ENCODE measurements at regions not wholly inside any gene's neighbourhood (a gene's known extent, or its start where the extent isn't known, plus 50 kb on each side); places are given as distances from the start of the nearest gene placed in this dataset.

- Histone ChIP-seq H4K20me1 (no peaks in the 10 kb centered on the region), H3K9me3 (peaks cover 39% of the 10 kb centered on the region), H3K27ac (peak overlapping the region; percentile 86), H3K4me3 (peak overlapping the region; percentile 24), H3K27me3 (no peaks in the 10 kb centered on the region), H3K4me1 (peaks cover 77% of the 10 kb centered on the region), H3K36me3 (no peaks in the 10 kb centered on the region), H3K9ac (peak overlapping the region; percentile 67), H3K4me2 (peak overlapping the region; percentile 94)
- TF ChIP-seq Cebpa-rat (IDR thresholded peaks at IDR 0.05): no peak
Observed at GRCh38 chr14:104331871-104332605, 193.7 kb downstream of the KIF26A start.

GRCh38 chr14:104332634-104333270 lies 194.4 kb downstream of the KIF26A start:
- no peak for TF ChIP-seq Cebpa-rat (IDR thresholded peaks at IDR 0.05)
- H3K4me1 ChIP-seq: peaks cover 70% of the 10 kb centered on the region
- peak overlapping the region; percentile 67 for H3K9ac ChIP-seq
- peak overlapping the region; percentile 24 for H3K4me3 ChIP-seq
- peak overlapping the region; percentile 94 for H3K4me2 ChIP-seq
- H3K27me3 ChIP-seq: no peaks in the 10 kb centered on the region
- peaks cover 45% of the 10 kb centered on the region for H3K9me3 ChIP-seq
- H3K36me3 ChIP-seq: no peaks in the 10 kb centered on the region
- no peaks in the 10 kb centered on the region for H4K20me1 ChIP-seq
- peak overlapping the region; percentile 86 for H3K27ac ChIP-seq

GRCh38 chr14:104333646-104334423 lies 195.4 kb downstream of the KIF26A start:
- Histone ChIP-seq H3K4me1 (peaks cover 66% of the 10 kb centered on the region), H3K36me3 (no peaks in the 10 kb centered on the region), H3K4me3 (no peak overlapping the region), H3K27ac (peak overlapping the region; percentile 86), H3K9ac (peak overlapping the region; percentile 67; the same call in 1 of the 2 replicates), H4K20me1 (no peaks in the 10 kb centered on the region), H3K27me3 (no peaks in the 10 kb centered on the region), H3K4me2 (peak overlapping the region; percentile 94), H3K9me3 (peaks cover 49% of the 10 kb centered on the region)
- TF ChIP-seq Cebpa-rat (IDR thresholded peaks at IDR 0.05): no peak

GRCh38 chr14:104334424-104335161 lies 196.2 kb downstream of the KIF26A start:
- Histone ChIP-seq H3K27ac (peak overlapping the region; percentile 86; the same call in 1 of the 2 replicates), H3K27me3 (no peaks in the 10 kb centered on the region), H4K20me1 (no peaks in the 10 kb centered on the region), H3K9me3 (peaks cover 41% of the 10 kb centered on the region), H3K4me2 (peak overlapping the region; percentile 94), H3K4me3 (no peak overlapping the region), H3K36me3 (no peaks in the 10 kb centered on the region), H3K9ac (no peak overlapping the region), H3K4me1 (peaks cover 66% of the 10 kb centered on the region)
- TF ChIP-seq Cebpa-rat (IDR thresholded peaks at IDR 0.05): no peak

- Histone ChIP-seq H3K9ac (no peak overlapping the region), H3K4me2 (peak overlapping the region; percentile 94), H3K4me3 (no peak overlapping the region), H3K36me3 (no peaks in the 10 kb centered on the region), H4K20me1 (no peaks in the 10 kb centered on the region), H3K27ac (0 out of 2 replicates have a peak overlapping the region, but pooled peaks have one; percentile 86), H3K4me1 (peaks cover 63% of the 10 kb centered on the region), H3K27me3 (no peaks in the 10 kb centered on the region), H3K9me3 (peaks cover 35% of the 10 kb centered on the region)
- no peak for TF ChIP-seq Cebpa-rat (IDR thresholded peaks at IDR 0.05)
Observed at GRCh38 chr14:104335176-104335575, 196.8 kb downstream of the KIF26A start.

GRCh38 chr14:104335611-104336010 lies 197.2 kb downstream of the KIF26A start:
- no peak for TF ChIP-seq Cebpa-rat (IDR thresholded peaks at IDR 0.05)
- Histone ChIP-seq H3K27me3 (no peaks in the 10 kb centered on the region), H3K36me3 (no peaks in the 10 kb centered on the region), H3K27ac (peak overlapping the region; percentile 50), H3K4me2 (peak overlapping the region; percentile 94), H3K4me3 (no peak overlapping the region), H4K20me1 (no peaks in the 10 kb centered on the region), H3K9ac (no peak overlapping the region), H3K4me1 (peaks cover 58% of the 10 kb centered on the region), H3K9me3 (peaks cover 31% of the 10 kb centered on the region)

- Histone ChIP-seq H3K4me2 (no peak overlapping the region), H4K20me1 (no peaks in the 10 kb centered on the region), H3K36me3 (no peaks in the 10 kb centered on the region), H3K9ac (no peak overlapping the region), H3K4me1 (peaks cover 42% of the 10 kb centered on the region), H3K27ac (no peak overlapping the region), H3K27me3 (no peaks in the 10 kb centered on the region), H3K4me3 (no peak overlapping the region), H3K9me3 (peaks cover 16% of the 10 kb centered on the region)
- TF ChIP-seq Cebpa-rat (IDR thresholded peaks at IDR 0.05): no peak
Observed at GRCh38 chr14:104337351-104337750, 199.0 kb downstream of the KIF26A start.

- no peak for TF ChIP-seq Cebpa-rat (IDR thresholded peaks at IDR 0.05)
- H3K9ac ChIP-seq: no peak overlapping the region
- peaks cover 42% of the 10 kb centered on the region for H3K4me1 ChIP-seq
- no peaks in the 10 kb centered on the region for H4K20me1 ChIP-seq
- H3K4me2 ChIP-seq: no peak overlapping the region
- H3K27ac ChIP-seq: no peak overlapping the region
- H3K4me3 ChIP-seq: no peak overlapping the region
- no peaks in the 10 kb centered on the region for H3K36me3 ChIP-seq
- peaks cover 16% of the 10 kb centered on the region for H3K9me3 ChIP-seq
- no peaks in the 10 kb centered on the region for H3K27me3 ChIP-seq
Observed at GRCh38 chr14:104339361-104339760, 201.0 kb downstream of the KIF26A start.

GRCh38 chr14:104339829-104340228 lies 201.4 kb downstream of the KIF26A start:
- H3K4me1 ChIP-seq: peaks cover 42% of the 10 kb centered on the region
- TF ChIP-seq Cebpa-rat (IDR thresholded peaks at IDR 0.05): no peak
- no peak overlapping the region for H3K4me3 ChIP-seq
- H4K20me1 ChIP-seq: no peaks in the 10 kb centered on the region
- peaks cover 16% of the 10 kb centered on the region for H3K9me3 ChIP-seq
- H3K4me2 ChIP-seq: no peak overlapping the region
- no peaks in the 10 kb centered on the region for H3K27me3 ChIP-seq
- no peak overlapping the region for H3K9ac ChIP-seq
- H3K27ac ChIP-seq: no peak overlapping the region
- no peaks in the 10 kb centered on the region for H3K36me3 ChIP-seq
